ENCODE measurements at regions not wholly inside any gene's neighbourhood (a gene's known extent, or its start where the extent isn't known, plus 50 kb on each side); places are given as distances from the start of the nearest gene placed in this dataset.

DNA sequence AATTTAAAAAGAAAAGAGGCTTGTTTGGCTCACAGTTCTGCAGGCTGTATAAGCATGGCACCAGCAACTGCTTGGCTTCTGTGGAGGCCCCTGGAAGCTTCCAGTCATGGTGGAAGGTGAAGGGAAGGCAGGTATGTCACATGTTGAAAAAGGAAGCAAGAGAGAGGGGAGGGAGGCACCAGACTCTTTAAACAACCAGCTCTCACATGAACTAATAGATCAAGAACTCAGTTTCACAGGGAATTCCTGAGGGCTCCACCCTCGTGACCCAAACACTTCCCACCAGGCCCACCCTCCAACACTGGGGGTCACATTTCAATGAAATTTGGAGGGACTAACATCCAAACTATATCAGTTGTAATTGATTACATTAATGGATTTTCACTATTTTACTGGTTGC, 127.9 kb upstream of the MLIP start:
- no peaks in the 10 kb centered on the region for H3K36me3 ChIP-seq (ENCODE audit: insufficient read depth, low read length)
- no peak for DNase-seq (ENCODE audit: low spot score)
- H3K79me2 ChIP-seq (ENCODE audit: insufficient read depth, low read depth, low read length), result no peaks in the 10 kb centered on the region
- POLR2A ChIA-PET, result no interaction called here
- H3K9me2 ChIP-seq (ENCODE audit: insufficient read depth, low read length), result no peaks in the 10 kb centered on the region
- no peak overlapping the region for H2AFZ ChIP-seq (ENCODE audit: low read length)
- BruUV-seq (replicated peaks), result no TSS peak
- no peak for TF ChIP-seq EZH2phosphoT487 (IDR thresholded peaks at IDR 0.05; ENCODE audit: borderline replicate concordance, low read depth, low read length)
- TF ChIP-seq, protein P1, sequence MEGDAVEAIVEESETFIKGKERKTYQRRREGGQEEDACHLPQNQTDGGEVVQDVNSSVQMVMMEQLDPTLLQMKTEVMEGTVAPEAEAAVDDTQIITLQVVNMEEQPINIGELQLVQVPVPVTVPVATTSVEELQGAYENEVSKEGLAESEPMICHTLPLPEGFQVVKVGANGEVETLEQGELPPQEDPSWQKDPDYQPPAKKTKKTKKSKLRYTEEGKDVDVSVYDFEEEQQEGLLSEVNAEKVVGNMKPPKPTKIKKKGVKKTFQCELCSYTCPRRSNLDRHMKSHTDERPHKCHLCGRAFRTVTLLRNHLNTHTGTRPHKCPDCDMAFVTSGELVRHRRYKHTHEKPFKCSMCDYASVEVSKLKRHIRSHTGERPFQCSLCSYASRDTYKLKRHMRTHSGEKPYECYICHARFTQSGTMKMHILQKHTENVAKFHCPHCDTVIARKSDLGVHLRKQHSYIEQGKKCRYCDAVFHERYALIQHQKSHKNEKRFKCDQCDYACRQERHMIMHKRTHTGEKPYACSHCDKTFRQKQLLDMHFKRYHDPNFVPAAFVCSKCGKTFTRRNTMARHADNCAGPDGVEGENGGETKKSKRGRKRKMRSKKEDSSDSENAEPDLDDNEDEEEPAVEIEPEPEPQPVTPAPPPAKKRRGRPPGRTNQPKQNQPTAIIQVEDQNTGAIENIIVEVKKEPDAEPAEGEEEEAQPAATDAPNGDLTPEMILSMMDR (conservative IDR thresholded peaks at IDR 0.05; ENCODE audit: low read length), result no peak
- H4K20me1 ChIP-seq (ENCODE audit: insufficient read depth, low read length), result no peaks in the 10 kb centered on the region
- CTCF ChIA-PET (ENCODE audit: unreplicated experiment), result no interaction called here
- intact Hi-C loops (cut with micrococcal nuclease; ENCODE audit: unreplicated experiment), result loop anchor here (10.0 kb wide), 1 partner anchor 1092 kb away; no protein-coding TSS in a partner anchor
- H3K9me3 ChIP-seq (ENCODE audit: low read length), result no peaks in the 10 kb centered on the region
- H3K4me3 ChIP-seq (ENCODE audit: low read depth, low read length, poor library complexity, severe bottlenecking), result no peak overlapping the region
- no peaks in the 10 kb centered on the region for H3K4me1 ChIP-seq (ENCODE audit: insufficient read depth, low read length, poor library complexity, severe bottlenecking)
- H3K27ac ChIP-seq (ENCODE audit: low read depth, low read length, poor library complexity, severe bottlenecking), result no peak overlapping the region
- no peak overlapping the region for H3K4me2 ChIP-seq (ENCODE audit: low read length)

DNA sequence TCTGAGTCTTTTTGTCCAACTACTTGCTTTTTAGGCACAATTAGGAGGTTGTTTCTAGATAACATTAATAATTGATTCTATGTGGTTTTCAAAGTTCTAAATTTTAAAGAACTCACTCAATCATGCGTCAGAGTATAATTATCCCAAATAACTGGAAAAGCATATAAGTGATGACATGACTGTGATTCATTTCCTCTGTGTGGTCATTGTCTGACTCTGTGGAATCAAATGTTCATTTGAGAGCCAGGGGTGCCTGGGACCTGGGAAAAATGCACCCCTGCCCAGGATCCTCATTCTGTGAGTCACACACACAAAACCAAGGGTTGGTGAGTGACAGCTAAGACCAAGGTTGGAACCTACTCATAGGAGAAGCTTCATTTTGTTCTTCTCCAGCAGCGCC, 127.1 kb upstream of the MLIP start:
- no peak for DNase-seq (ENCODE audit: low spot score)
- BruUV-seq (replicated peaks), result no TSS peak
- no peak overlapping the region for H2AFZ ChIP-seq (ENCODE audit: low read length)
- CTCF ChIA-PET (ENCODE audit: unreplicated experiment), result no interaction called here
- intact Hi-C loops (cut with micrococcal nuclease; ENCODE audit: unreplicated experiment), result loop anchor here (10.0 kb wide), 1 partner anchor 1091 kb away; no protein-coding TSS in a partner anchor
- TF ChIP-seq EZH2phosphoT487 (IDR thresholded peaks at IDR 0.05; ENCODE audit: borderline replicate concordance, low read depth, low read length), result no peak
- TF ChIP-seq, protein P1 (conservative IDR thresholded peaks at IDR 0.05; ENCODE audit: low read length), result no peak
- no peaks in the 10 kb centered on the region for H3K9me2 ChIP-seq (ENCODE audit: insufficient read depth, low read length)
- H3K79me2 ChIP-seq (ENCODE audit: insufficient read depth, low read depth, low read length), result no peaks in the 10 kb centered on the region
- POLR2A ChIA-PET, result no interaction called here
- no peak overlapping the region for H3K27ac ChIP-seq (ENCODE audit: low read depth, low read length, poor library complexity, severe bottlenecking)
- no peaks in the 10 kb centered on the region for H3K36me3 ChIP-seq (ENCODE audit: insufficient read depth, low read length)
- no peaks in the 10 kb centered on the region for H4K20me1 ChIP-seq (ENCODE audit: insufficient read depth, low read length)
- H3K4me2 ChIP-seq (ENCODE audit: low read length), result no peak overlapping the region
- no peaks in the 10 kb centered on the region for H3K4me1 ChIP-seq (ENCODE audit: insufficient read depth, low read length, poor library complexity, severe bottlenecking)
- H3K4me3 ChIP-seq (ENCODE audit: low read depth, low read length, poor library complexity, severe bottlenecking), result no peak overlapping the region
- no peaks in the 10 kb centered on the region for H3K9me3 ChIP-seq (ENCODE audit: low read length)

- H3K9me2 ChIP-seq (ENCODE audit: insufficient read depth, low read length), result no peaks in the 10 kb centered on the region
- no peaks in the 10 kb centered on the region for H4K20me1 ChIP-seq (ENCODE audit: insufficient read depth, low read length)
- DNase-seq (ENCODE audit: low spot score), result no peak
- ChIA-PET CTCF (ENCODE audit: unreplicated experiment) (no interaction called here), POLR2A (no interaction called here)
- no peak for TF ChIP-seq EZH2phosphoT487 (IDR thresholded peaks at IDR 0.05; ENCODE audit: borderline replicate concordance, low read depth, low read length)
- TF ChIP-seq, protein P1 (conservative IDR thresholded peaks at IDR 0.05; ENCODE audit: low read length), result no peak
- H3K79me2 ChIP-seq (ENCODE audit: insufficient read depth, low read depth, low read length), result no peaks in the 10 kb centered on the region
- no peak overlapping the region for H2AFZ ChIP-seq (ENCODE audit: low read length)
- no peak overlapping the region for H3K4me3 ChIP-seq (ENCODE audit: low read depth, low read length, poor library complexity, severe bottlenecking)
- intact Hi-C loops (cut with micrococcal nuclease; ENCODE audit: unreplicated experiment), result loop anchor here (10.0 kb wide), 1 partner anchor 1090 kb away; no protein-coding TSS in a partner anchor
- H3K4me1 ChIP-seq (ENCODE audit: insufficient read depth, low read length, poor library complexity, severe bottlenecking), result no peaks in the 10 kb centered on the region
- no TSS peak for BruUV-seq (replicated peaks)
- H3K9me3 ChIP-seq (ENCODE audit: low read length), result no peaks in the 10 kb centered on the region
- no peak overlapping the region for H3K27ac ChIP-seq (ENCODE audit: low read depth, low read length, poor library complexity, severe bottlenecking)
- H3K36me3 ChIP-seq (ENCODE audit: insufficient read depth, low read length), result no peaks in the 10 kb centered on the region
- H3K4me2 ChIP-seq (ENCODE audit: low read length), result no peak overlapping the region
These were observed 126.7 kb upstream of the MLIP start for GRCh38 chr6:53984581-53984980.
